ENCODE measurements at regions not wholly inside any gene's neighbourhood (a gene's known extent, or its start where the extent isn't known, plus 50 kb on each side); places are given as distances from the start of the nearest gene placed in this dataset.

- DNase-seq (no peak), ATAC-seq (ENCODE audit: low FRiP score) (no peak)
- 70 to 76% methylated on average over 7 of the region's 7 CpGs for WGBS, 2 donors
- H3K27me3 ChIP-seq (ENCODE audit: control insufficient read depth in 1 of 2, insufficient read depth in 2 of 2, low read length in 1 of 2) = no peaks in the 10 kb centered on the region
- no peak overlapping the region for H3K27ac ChIP-seq (ENCODE audit: low read depth in 1 of 2, low read length in 2 of 2)
- H3K9me3 ChIP-seq (ENCODE audit: control insufficient read depth, low read length) = no peaks in the 10 kb centered on the region
- no peak overlapping the region for H3K4me3 ChIP-seq (ENCODE audit: low read length in 2 of 2)
- H3K36me3 ChIP-seq (ENCODE audit: control insufficient read depth in 1 of 2, insufficient read depth in 2 of 2, low read length in 1 of 2) = no peaks in the 10 kb centered on the region
- peaks cover 0 to 2% of the 10 kb centered on the region in 2 donors for H3K4me1 ChIP-seq (ENCODE audit: control insufficient read depth in 1 of 2, insufficient read depth in 2 of 2, low read length in 2 of 2)
- intact Hi-C loops (cut with DNase I) = no loop called here
Observed at GRCh38 chr5:58133216-58133615, 326.7 kb downstream of the PLK2 start.

- H3K36me3 ChIP-seq (ENCODE audit: control insufficient read depth in 1 of 2, insufficient read depth in 2 of 2, low read length in 1 of 2) = no peaks in the 10 kb centered on the region
- H3K9me3 ChIP-seq (ENCODE audit: control insufficient read depth, low read length) = no peaks in the 10 kb centered on the region
- DNase-seq (no peak), ATAC-seq (ENCODE audit: low FRiP score) (peak; percentile 15)
- H3K4me3 ChIP-seq (ENCODE audit: low read length in 2 of 2) = no peak overlapping the region
- peaks cover 3 to 8% of the 10 kb centered on the region in 2 donors for H3K4me1 ChIP-seq (ENCODE audit: control insufficient read depth in 1 of 2, insufficient read depth in 2 of 2, low read length in 2 of 2)
- 16% methylated on average over 11 of the region's 11 CpGs for WGBS, 2 donors
- intact Hi-C loops (cut with DNase I) = loop anchor here in 1 of 2 donors (5.0 kb wide), 1 partner anchor 330 kb away; no protein-coding TSS in a partner anchor
- no peaks in the 10 kb centered on the region for H3K27me3 ChIP-seq (ENCODE audit: control insufficient read depth in 1 of 2, insufficient read depth in 2 of 2, low read length in 1 of 2)
- H3K27ac ChIP-seq (ENCODE audit: low read depth in 1 of 2, low read length in 2 of 2) = peak overlapping the region; percentile 82 to 87
Observed at GRCh38 chr5:58127255-58128220, 332.3 kb downstream of the PLK2 start.

GRCh38 chr5:58123501-58123900 is 336.4 kb downstream of the PLK2 start:
- H3K9me3 ChIP-seq (ENCODE audit: control insufficient read depth, low read length) = no peaks in the 10 kb centered on the region
- intact Hi-C loops (cut with DNase I) = no loop called here
- H3K4me1 ChIP-seq (ENCODE audit: control insufficient read depth in 1 of 2, insufficient read depth in 2 of 2, low read length in 2 of 2) = peaks cover 3 to 8% of the 10 kb centered on the region in 2 donors
- DNase-seq (no peak), ATAC-seq (ENCODE audit: low FRiP score) (no peak)
- WGBS, 2 donors = 74 to 75% methylated on average over 4 of the region's 4 CpGs
- no peak overlapping the region for H3K27ac ChIP-seq (ENCODE audit: low read depth in 1 of 2, low read length in 2 of 2)
- H3K27me3 ChIP-seq (ENCODE audit: control insufficient read depth in 1 of 2, insufficient read depth in 2 of 2, low read length in 1 of 2) = no peaks in the 10 kb centered on the region
- H3K4me3 ChIP-seq (ENCODE audit: low read length in 2 of 2) = no peak overlapping the region
- no peaks in the 10 kb centered on the region for H3K36me3 ChIP-seq (ENCODE audit: control insufficient read depth in 1 of 2, insufficient read depth in 2 of 2, low read length in 1 of 2)

- Histone ChIP-seq H3K9me3 (ENCODE audit: control insufficient read depth, low read length) (no peaks in the 10 kb centered on the region), H3K36me3 (ENCODE audit: control insufficient read depth in 1 of 2, insufficient read depth in 2 of 2, low read length in 1 of 2) (no peaks in the 10 kb centered on the region), H3K4me1 (ENCODE audit: control insufficient read depth in 1 of 2, insufficient read depth in 2 of 2, low read length in 2 of 2) (peaks cover 3 to 7% of the 10 kb centered on the region in 2 donors), H3K27ac (ENCODE audit: low read depth in 1 of 2, low read length in 2 of 2) (no peak overlapping the region), H3K27me3 (ENCODE audit: control insufficient read depth in 1 of 2, insufficient read depth in 2 of 2, low read length in 1 of 2) (no peaks in the 10 kb centered on the region), H3K4me3 (ENCODE audit: low read length in 2 of 2) (no peak overlapping the region)
- intact Hi-C loops (cut with DNase I) = no loop called here
- no peak for DNase-seq
- ATAC-seq (ENCODE audit: low FRiP score) = no peak
- WGBS, 2 donors = 76% methylated on average over 3 of the region's 3 CpGs
Observed at GRCh38 chr5:58122848-58123392, 337.0 kb downstream of the PLK2 start.

- ATAC-seq (ENCODE audit: low FRiP score) = no peak
Observed at GRCh38 chr5:58122157-58122556, 337.7 kb downstream of the PLK2 start.

GRCh38 chr5:58121391-58121790 is 338.5 kb downstream of the PLK2 start:
- peaks cover 0 to 3% of the 10 kb centered on the region in 2 donors for H3K4me1 ChIP-seq (ENCODE audit: control insufficient read depth in 1 of 2, insufficient read depth in 2 of 2, low read length in 2 of 2)
- no peak overlapping the region for H3K4me3 ChIP-seq (ENCODE audit: low read length in 2 of 2)
- WGBS, 2 donors = 98 to 99% methylated on average over 2 of the region's 2 CpGs
- no peaks in the 10 kb centered on the region for H3K36me3 ChIP-seq (ENCODE audit: control insufficient read depth in 1 of 2, insufficient read depth in 2 of 2, low read length in 1 of 2)
- DNase-seq (no peak), ATAC-seq (ENCODE audit: low FRiP score) (no peak)
- intact Hi-C loops (cut with DNase I) = no loop called here
- no peak overlapping the region for H3K27ac ChIP-seq (ENCODE audit: low read depth in 1 of 2, low read length in 2 of 2)
- no peaks in the 10 kb centered on the region for H3K9me3 ChIP-seq (ENCODE audit: control insufficient read depth, low read length)
- H3K27me3 ChIP-seq (ENCODE audit: control insufficient read depth in 1 of 2, insufficient read depth in 2 of 2, low read length in 1 of 2) = no peaks in the 10 kb centered on the region

More at GRCh38 chr5:58122157-58122556, 337.7 kb downstream of the PLK2 start:
- no peaks in the 10 kb centered on the region for H3K27me3 ChIP-seq (ENCODE audit: control insufficient read depth in 1 of 2, insufficient read depth in 2 of 2, low read length in 1 of 2)
- intact Hi-C loops (cut with DNase I) = no loop called here
- no peak overlapping the region for H3K4me3 ChIP-seq (ENCODE audit: low read length in 2 of 2)
- WGBS, 2 donors = 94 to 95% methylated on average over 2 of the region's 2 CpGs
- no peaks in the 10 kb centered on the region for H3K36me3 ChIP-seq (ENCODE audit: control insufficient read depth in 1 of 2, insufficient read depth in 2 of 2, low read length in 1 of 2)
- no peaks in the 10 kb centered on the region for H3K9me3 ChIP-seq (ENCODE audit: control insufficient read depth, low read length)
- peaks cover 0 to 3% of the 10 kb centered on the region in 2 donors for H3K4me1 ChIP-seq (ENCODE audit: control insufficient read depth in 1 of 2, insufficient read depth in 2 of 2, low read length in 2 of 2)
- no peak for DNase-seq
- H3K27ac ChIP-seq (ENCODE audit: low read depth in 1 of 2, low read length in 2 of 2) = no peak overlapping the region

- no peak for DNase-seq
- Histone ChIP-seq H3K27ac (ENCODE audit: low read depth in 1 of 2, low read length in 2 of 2) (no peak overlapping the region), H3K4me3 (ENCODE audit: low read length in 2 of 2) (no peak overlapping the region), H3K27me3 (ENCODE audit: control insufficient read depth in 1 of 2, insufficient read depth in 2 of 2, low read length in 1 of 2) (no peaks in the 10 kb centered on the region), H3K4me1 (ENCODE audit: control insufficient read depth in 1 of 2, insufficient read depth in 2 of 2, low read length in 2 of 2) (peaks cover 0 to 4% of the 10 kb centered on the region in 2 donors), H3K36me3 (ENCODE audit: control insufficient read depth in 1 of 2, insufficient read depth in 2 of 2, low read length in 1 of 2) (no peaks in the 10 kb centered on the region), H3K9me3 (ENCODE audit: control insufficient read depth, low read length) (no peaks in the 10 kb centered on the region)
- ATAC-seq (ENCODE audit: low FRiP score) = no peak
- intact Hi-C loops (cut with DNase I) = no loop called here
- 87 to 89% methylated on average over 2 of the region's 2 CpGs for WGBS, 2 donors
Observed at GRCh38 chr5:58117542-58117941, 342.3 kb downstream of the PLK2 start.

- ATAC-seq (ENCODE audit: low FRiP score) = no peak
- Histone ChIP-seq H3K4me1 (ENCODE audit: control insufficient read depth in 1 of 2, insufficient read depth in 2 of 2, low read length in 2 of 2) (peaks cover 0 to 4% of the 10 kb centered on the region in 2 donors), H3K9me3 (ENCODE audit: control insufficient read depth, low read length) (no peaks in the 10 kb centered on the region), H3K27me3 (ENCODE audit: control insufficient read depth in 1 of 2, insufficient read depth in 2 of 2, low read length in 1 of 2) (no peaks in the 10 kb centered on the region), H3K27ac (ENCODE audit: low read depth in 1 of 2, low read length in 2 of 2) (no peak overlapping the region), H3K36me3 (ENCODE audit: control insufficient read depth in 1 of 2, insufficient read depth in 2 of 2, low read length in 1 of 2) (no peaks in the 10 kb centered on the region), H3K4me3 (ENCODE audit: low read length in 2 of 2) (no peak overlapping the region)
- intact Hi-C loops (cut with DNase I) = no loop called here
- DNase-seq = no peak
- 19 to 27% methylated on average over 3 of the region's 3 CpGs for WGBS, 2 donors
Observed at GRCh38 chr5:58116346-58116745, 343.5 kb downstream of the PLK2 start.

- H3K4me1 ChIP-seq (ENCODE audit: control insufficient read depth in 1 of 2, insufficient read depth in 2 of 2, low read length in 2 of 2) = peaks cover 0 to 4% of the 10 kb centered on the region in 2 donors
- intact Hi-C loops (cut with DNase I) = no loop called here
- no peak overlapping the region for H3K27ac ChIP-seq (ENCODE audit: low read depth in 1 of 2, low read length in 2 of 2)
- no peaks in the 10 kb centered on the region for H3K27me3 ChIP-seq (ENCODE audit: control insufficient read depth in 1 of 2, insufficient read depth in 2 of 2, low read length in 1 of 2)
- H3K4me3 ChIP-seq (ENCODE audit: low read length in 2 of 2) = no peak overlapping the region
- 95 to 97% methylated on average over 1 of the region's 1 CpG for WGBS, 2 donors
- no peak for ATAC-seq (ENCODE audit: low FRiP score)
- DNase-seq = no peak
- H3K36me3 ChIP-seq (ENCODE audit: control insufficient read depth in 1 of 2, insufficient read depth in 2 of 2, low read length in 1 of 2) = no peaks in the 10 kb centered on the region
- no peaks in the 10 kb centered on the region for H3K9me3 ChIP-seq (ENCODE audit: control insufficient read depth, low read length)
Observed at GRCh38 chr5:58115811-58116210, 344.1 kb downstream of the PLK2 start.

All from aorta (tissue), 5 donors.